ENCODE measurements at regions not wholly inside any gene's neighbourhood (a gene's known extent, or its start where the extent isn't known, plus 50 kb on each side); places are given as distances from the start of the nearest gene placed in this dataset.

DNA sequence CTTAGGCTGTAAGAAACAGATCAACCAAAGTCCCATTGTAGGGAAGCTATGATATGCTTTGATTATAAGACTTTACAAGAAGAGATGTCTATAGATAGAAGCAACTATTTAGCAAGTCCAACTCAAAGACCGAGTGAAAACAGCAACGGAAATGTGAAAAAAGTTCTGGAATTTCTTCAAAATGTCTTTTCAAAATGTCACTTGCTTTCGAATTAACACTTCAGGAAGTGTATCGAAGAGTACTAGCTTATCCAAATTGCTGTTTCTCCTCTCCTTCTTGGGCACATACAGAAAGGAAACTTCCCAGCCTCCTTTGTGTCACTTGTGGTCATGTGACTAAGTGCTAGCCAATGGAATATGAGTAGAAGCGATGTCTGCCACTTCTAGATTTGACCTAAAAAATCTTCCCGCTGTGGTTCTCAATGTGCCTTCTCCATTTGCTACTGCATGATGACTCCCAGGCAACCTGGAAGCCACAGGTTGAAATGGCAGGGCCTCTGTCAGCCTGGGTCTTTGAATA lies 89.9 kb downstream of the TSEN15 start:
- DNase-seq (ENCODE audit: low read depth in 2 of 2) = no peak

DNA sequence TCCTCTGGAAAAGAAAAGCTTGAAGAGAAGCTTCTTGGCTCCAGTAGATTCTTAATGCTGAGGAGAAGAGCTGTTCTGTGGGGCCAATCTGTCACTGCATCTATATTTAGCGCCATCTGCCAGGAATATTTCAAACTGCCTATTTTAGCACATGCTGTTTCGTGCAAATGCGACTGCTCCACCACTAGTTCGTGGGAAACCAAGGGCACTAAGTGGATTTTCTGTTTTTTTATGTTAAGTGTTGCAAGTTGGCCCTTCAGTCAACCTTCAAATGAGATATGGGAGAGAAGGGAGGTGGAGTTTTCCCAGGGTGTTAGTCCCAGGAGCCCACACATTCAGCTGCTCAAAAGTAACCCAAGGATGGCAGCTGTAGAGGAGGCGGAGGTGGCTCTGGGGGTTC lies 91.9 kb downstream of the TSEN15 start:
- peak in 1 of 2 donors; percentile 29 for DNase-seq (ENCODE audit: low read depth in 2 of 2)

- DNase-seq (ENCODE audit: low read depth in 2 of 2) = no peak
These were observed 93.6 kb downstream of the TSEN15 start for GRCh38 chr1:184145083-184145482.

GRCh38 chr1:184146202-184146601 lies 94.7 kb downstream of the TSEN15 start:
- no peak for DNase-seq (ENCODE audit: low read depth in 2 of 2)

DNA sequence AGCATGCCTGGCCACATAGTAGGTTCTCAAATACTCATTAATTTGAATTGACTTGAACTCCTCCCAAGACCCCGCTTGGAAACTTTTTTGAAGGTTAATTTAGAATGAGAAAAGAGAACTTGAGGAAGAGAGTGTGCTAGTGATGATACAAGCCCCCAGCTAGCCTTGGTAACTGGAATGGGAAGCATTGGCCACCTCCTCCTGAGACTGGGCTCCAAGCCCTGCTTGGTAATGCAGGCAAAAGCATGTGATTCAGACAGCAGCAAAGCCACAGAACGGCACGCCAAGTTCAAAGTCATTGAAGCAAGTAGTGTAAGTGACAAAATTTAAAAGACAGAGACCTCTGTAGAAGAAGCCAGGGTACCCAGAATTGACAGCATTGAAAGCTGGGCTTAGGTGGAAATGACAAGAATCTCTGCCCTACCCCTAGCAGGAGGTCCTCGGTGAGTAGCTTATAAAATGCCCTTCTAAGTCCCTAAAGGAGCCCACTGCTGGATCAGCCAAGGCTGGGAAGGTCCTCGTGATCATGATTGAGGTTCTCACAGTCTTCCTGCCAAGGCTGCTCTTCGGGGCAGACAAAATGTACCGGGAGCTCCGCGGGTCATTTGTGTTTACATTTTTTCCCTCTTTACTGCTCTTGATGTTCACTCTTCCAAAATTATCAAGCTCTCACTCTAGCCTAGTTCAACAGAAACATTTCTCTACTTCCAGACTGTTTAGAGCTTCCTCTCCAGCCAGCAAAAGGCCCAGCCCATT lies 99.4 kb downstream of the TSEN15 start:
- DNase-seq (ENCODE audit: low read depth in 2 of 2) = no peak

- DNase-seq (ENCODE audit: low read depth in 2 of 2) = peak; percentile 88 to 95
These were observed 100.9 kb downstream of the TSEN15 start for GRCh38 chr1:184152434-184152898.

- no peak for DNase-seq (ENCODE audit: low read depth in 2 of 2)
These were observed 101.4 kb downstream of the TSEN15 start for GRCh38 chr1:184152974-184153373.

- peak; percentile 21 to 65 for DNase-seq (ENCODE audit: low read depth in 2 of 2)
These were observed 102.2 kb downstream of the TSEN15 start for GRCh38 chr1:184153731-184154130.

GRCh38 chr1:184156521-184157393 lies 105.2 kb downstream of the TSEN15 start:
- DNase-seq (ENCODE audit: low read depth in 2 of 2) = peak in 1 of 2 donors; percentile 78

DNA sequence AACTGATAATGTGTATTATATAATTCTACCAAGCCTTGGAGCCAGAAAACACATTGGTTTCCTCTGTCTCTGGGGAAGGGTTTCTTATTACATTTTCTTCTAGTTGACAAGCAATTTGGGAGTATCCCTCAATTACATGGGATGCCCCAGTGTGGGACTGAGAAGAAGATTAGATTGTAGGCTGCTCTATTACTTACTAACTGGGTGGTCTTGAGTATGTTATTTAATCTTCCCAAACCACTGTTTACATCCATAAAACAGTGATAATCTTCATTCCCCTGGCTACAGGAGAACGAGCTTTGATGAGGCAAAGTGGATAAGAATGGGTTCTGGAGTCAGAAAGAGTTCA lies 105.8 kb downstream of the TSEN15 start:
- DNase-seq (ENCODE audit: low read depth in 2 of 2) = no peak

DNA sequence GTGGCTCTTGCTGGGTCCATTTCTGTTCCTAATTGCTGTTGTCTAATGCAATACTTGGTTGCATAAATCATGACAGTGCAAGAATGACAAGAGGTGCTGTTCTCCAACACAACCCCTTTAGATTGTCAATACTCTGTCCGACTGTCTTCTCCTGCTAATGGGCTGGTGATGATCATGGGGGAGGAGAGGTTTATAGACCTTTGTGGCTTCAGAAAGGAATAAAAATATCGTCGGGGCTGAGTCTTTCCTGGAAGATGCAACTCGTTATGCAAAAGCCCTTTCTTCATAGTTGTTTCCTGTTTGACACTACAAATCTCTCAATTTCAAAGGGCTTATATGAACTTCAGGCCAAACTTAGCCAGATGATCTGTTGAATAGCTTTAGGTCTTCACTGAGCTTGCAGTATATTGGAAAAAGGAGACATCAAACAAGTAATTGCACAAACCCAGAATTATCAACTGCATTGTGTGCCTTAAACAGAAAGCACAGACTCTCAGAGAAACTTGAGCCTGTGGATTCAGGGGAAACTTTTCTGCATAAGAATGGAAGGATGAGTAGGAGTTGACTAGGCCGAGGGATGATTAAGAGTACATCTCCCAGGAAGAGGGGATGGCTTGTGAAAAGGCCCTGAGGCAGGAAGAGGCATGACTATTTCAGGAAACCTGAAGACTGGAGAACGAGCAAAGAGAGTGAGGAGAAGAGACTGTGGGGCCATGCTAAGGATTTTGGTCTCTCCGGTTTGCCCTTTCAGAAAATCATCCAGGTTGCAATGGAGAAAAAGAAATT lies 107.6 kb downstream of the TSEN15 start:
- DNase-seq (ENCODE audit: low read depth in 2 of 2) = no peak

- peak in 1 of 2 donors; percentile 77 for DNase-seq (ENCODE audit: low read depth in 2 of 2)
These were observed 108.7 kb downstream of the TSEN15 start for GRCh38 chr1:184160236-184160635.

- DNase-seq (ENCODE audit: low read depth in 2 of 2) = peak in 1 of 2 donors; percentile 46
These were observed 109.7 kb downstream of the TSEN15 start for GRCh38 chr1:184161071-184161698.

DNA sequence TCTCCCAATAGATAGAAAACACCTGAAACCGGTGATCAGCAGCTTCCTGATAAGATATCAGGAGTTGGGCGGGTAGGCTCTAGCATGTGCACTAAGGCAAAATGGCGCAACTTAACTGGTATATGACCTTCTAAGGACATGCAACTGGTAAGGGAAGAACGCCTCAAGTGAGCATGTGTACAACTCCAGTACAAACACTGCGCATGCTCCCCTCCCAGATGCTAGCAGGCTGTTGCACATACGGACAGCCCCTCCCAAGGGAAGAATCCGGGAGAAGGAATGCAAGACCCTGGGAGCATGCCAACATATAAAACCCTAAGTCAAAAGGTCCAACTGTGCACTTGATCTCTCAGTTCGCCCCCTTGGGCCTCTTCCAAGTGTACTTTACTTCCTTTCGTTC lies 110.8 kb downstream of the TSEN15 start:
- no peak for DNase-seq (ENCODE audit: low read depth in 2 of 2)

DNA sequence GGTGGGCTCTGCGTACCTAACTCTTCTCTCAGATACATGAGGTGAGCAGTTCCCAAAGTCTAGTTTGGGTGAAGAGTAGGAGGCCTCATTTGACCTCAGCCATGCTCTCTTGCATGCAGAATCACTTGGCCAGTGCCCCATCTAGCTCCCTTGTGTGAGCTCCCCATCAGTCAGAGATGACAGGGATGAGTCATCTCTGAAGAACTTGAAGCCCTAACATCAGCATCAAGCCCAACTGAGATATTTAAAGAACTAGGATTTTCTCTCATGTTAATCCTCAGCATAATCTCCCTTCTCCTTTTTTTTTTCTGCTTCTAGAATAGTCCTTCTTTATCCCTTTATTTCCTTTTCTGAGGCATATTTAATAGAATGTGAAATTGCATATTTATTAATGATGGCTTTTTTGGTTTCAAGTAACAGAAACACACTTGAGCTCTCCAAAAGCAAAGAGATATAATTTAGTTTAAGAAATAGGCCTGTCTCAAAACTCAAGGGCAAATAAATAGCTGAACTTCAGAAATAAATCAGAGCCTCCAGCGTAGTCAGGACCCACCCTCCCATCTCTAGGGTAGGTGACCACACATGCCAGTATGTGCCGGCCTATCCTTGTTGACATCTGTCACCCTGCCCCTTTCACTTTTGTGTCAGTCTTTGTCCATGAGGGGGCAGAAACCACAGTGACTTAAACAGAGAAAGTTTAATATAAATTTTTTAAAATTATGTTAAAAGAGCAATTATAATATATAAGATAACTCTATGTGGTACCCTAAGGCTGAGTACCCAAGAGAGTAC lies 112.3 kb downstream of the TSEN15 start:
- DNase-seq (ENCODE audit: low read depth in 2 of 2) = peak; percentile 13 to 83

GRCh38 chr1:184164536-184164935 lies 113.0 kb downstream of the TSEN15 start:
- no peak for DNase-seq (ENCODE audit: low read depth in 2 of 2)

DNA sequence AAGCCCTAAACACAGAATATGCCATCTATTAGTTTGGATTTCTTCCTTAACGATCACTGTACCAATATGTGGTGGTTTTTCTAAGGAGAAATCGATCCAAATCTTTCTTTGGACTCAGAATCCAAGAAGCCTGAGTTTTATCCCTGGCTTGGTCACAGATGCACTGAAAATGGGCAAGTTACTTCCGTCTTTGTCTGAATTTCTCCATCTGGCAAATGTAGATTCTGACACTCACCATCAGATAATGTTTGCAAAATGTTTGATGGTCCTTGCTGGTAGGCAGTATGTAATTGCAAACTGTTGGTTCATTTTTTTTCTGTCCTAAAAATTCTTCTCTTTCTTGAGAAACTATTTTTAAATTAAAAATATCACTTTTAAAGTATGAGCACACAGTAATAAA lies 115.0 kb downstream of the TSEN15 start:
- no peak for DNase-seq (ENCODE audit: low read depth in 2 of 2)

DNA sequence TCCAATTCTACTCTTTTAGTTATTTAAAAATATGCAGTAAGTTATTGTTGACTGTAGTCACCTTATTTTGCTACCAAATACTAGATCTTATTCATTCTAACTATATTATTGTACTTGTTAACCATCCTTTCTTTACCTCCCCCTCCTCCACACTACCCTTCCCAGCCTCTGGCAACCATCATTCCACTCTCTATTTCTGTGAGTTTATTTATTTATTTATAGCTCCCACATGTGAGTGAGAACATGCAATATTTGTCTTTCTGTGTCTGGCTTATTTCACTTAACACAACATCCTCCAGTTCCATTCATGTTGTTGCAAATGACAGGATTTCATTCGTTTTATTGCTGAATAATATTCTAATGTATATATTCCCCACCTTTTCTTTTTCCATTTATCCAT lies 115.8 kb downstream of the TSEN15 start:
- DNase-seq (ENCODE audit: low read depth in 2 of 2) = no peak

DNA sequence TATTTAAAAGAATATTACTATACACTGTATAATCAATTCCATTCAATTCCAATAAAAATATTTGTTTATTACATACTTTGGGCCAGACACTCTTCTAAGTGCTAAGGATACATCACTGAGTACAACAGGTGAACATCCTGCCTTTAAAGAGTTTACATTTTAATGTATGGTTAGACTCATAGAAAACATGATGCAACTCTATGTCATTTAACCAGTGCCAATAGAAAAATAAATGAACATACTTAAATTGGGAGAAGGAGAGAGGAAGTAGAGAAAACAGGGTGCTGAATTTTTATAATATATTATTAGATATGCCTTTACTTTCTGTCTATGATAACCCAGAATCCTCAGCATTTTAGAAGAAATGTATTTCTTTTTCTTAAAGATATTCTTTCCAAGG lies 119.2 kb downstream of the TSEN15 start:
- no peak for DNase-seq (ENCODE audit: low read depth in 2 of 2)

DNA sequence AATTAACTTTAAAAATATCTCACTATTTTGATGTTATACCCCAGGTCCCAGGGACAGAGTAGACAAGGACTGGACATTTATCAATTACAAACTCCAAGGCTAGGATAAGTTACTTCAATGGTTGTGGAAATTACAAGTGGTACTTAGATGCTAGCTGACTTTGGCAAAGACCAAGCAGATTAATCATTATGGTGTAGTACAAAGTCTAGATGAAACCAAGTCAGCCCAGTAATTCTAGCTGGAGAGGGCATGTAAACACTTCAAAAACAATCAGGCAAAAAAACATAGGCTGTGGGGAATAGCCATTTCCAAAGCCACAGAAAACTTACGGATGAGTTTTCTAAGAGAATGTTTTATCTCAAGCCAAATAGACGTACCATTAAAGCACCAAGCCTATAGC lies 124.5 kb downstream of the TSEN15 start:
- no peak for DNase-seq (ENCODE audit: low read depth in 2 of 2)

All from lung microvascular endothelial cell (primary cell).